HepG2 (cell line): ENCODE measurements at regions not wholly inside any gene's neighbourhood (a gene's known extent, or its start where the extent isn't known, plus 50 kb on each side); places are given as distances from the start of the nearest gene placed in this dataset.

ENCODE experiments used
- CREBL2 ChIP-seq: sonication (generic); formaldehyde crosslinking; IDR thresholded peaks from 2 replicates; pipeline ENCODE4 v1.8.1; 2023; ENCODE audit warnings: missing genetic modification reagents, mild to moderate bottlenecking, borderline replicate concordance
- CTCF ChIP-seq: sonication (generic); formaldehyde crosslinking; IDR thresholded peaks from 2 replicates; pipeline ENCODE4 v1.5.0; 2020; ENCODE audit warnings: mild to moderate bottlenecking, missing genetic modification reagents, moderate library complexity
- GATAD1 ChIP-seq: IDR thresholded peaks from 2 replicates; pipeline ENCODE4 v1.6.1; 2016; ENCODE audit warnings: missing genetic modification reagents, missing compliant biosample characterization
- MXI1 ChIP-seq: IDR thresholded peaks from 3 replicates; pipeline ENCODE4 v1.6.1; 2012; ENCODE audit warnings: low read depth, low read length, inconsistent platforms, borderline replicate concordance
- NFIC ChIP-seq: IDR thresholded peaks from 2 replicates; pipeline ENCODE4 v1.6.1; 2012; ENCODE audit warnings: mild to moderate bottlenecking, low read length, inconsistent platforms
- PBX3 ChIP-seq: sonication (generic); formaldehyde crosslinking; IDR thresholded peaks from 2 replicates; pipeline ENCODE4 v1.8.1; 2023; ENCODE audit warnings: missing genetic modification reagents, inconsistent platforms, borderline replicate concordance
- POLR2AphosphoS5 ChIP-seq: IDR thresholded peaks from 2 replicates; pipeline ENCODE4 v1.6.1; 2012; ENCODE audit warnings: low read depth, low read length
- PRMT3 ChIP-seq: sonication (generic); formaldehyde crosslinking; IDR thresholded peaks from 2 replicates; pipeline ENCODE4 v1.8.1; 2022; ENCODE audit warnings: low read depth, mild to moderate bottlenecking, moderate library complexity, missing genetic modification reagents, borderline replicate concordance
- ZBTB25 ChIP-seq: IDR thresholded peaks from 2 replicates; pipeline ENCODE4 v1.6.1; 2018; ENCODE audit warnings: missing genetic modification reagents
- ZNF143 ChIP-seq: sonication (generic); formaldehyde crosslinking; IDR thresholded peaks from 2 replicates; pipeline ENCODE4 v1.4.0; 2020; ENCODE audit warnings: missing genetic modification reagents
- ZNF224 ChIP-seq: sonication (generic); formaldehyde crosslinking; IDR thresholded peaks from 2 replicates; pipeline ENCODE4 v1.5.0; 2020; ENCODE audit warnings: mild to moderate bottlenecking, missing genetic modification reagents
- ZNF674 ChIP-seq: sonication (generic); formaldehyde crosslinking; IDR thresholded peaks from 2 replicates; pipeline ENCODE4 v1.5.0; 2020; ENCODE audit warnings: low read depth, mild to moderate bottlenecking, missing genetic modification reagents
- ZNF800 ChIP-seq: sonication (generic); formaldehyde crosslinking; IDR thresholded peaks from 2 replicates; pipeline ENCODE4 v1.4.0; 2020; ENCODE audit warnings: missing genetic modification reagents

- no peak for TF ChIP-seq CTCF (CRISPR knock-in tag)
- no peak for TF ChIP-seq GATAD1 (CRISPR knock-in tag)
- TF ChIP-seq MXI1, result no peak
- TF ChIP-seq ZNF800 (CRISPR knock-in tag), result no peak
- TF ChIP-seq POLR2AphosphoS5, result no peak
- TF ChIP-seq ZNF224, result no peak
- TF ChIP-seq PBX3 (CRISPR knock-in tag), result no peak
- no peak for TF ChIP-seq PRMT3
- no peak for TF ChIP-seq CREBL2
- TF ChIP-seq ZNF143 (CRISPR knock-in tag), result no peak
- TF ChIP-seq ZBTB25 (CRISPR knock-in tag), result no peak
- no peak for TF ChIP-seq NFIC
- no peak for TF ChIP-seq ZNF674
These were observed 636.0 kb downstream of the NR4A2 start for GRCh38 chr2:155696571-155696970.
